Dermis blood vessel endothelial cell (primary cell): ENCODE measurements at regions not wholly inside any gene's neighbourhood (a gene's known extent, or its start where the extent isn't known, plus 50 kb on each side); places are given as distances from the start of the nearest gene placed in this dataset.

ENCODE experiments used
- DNase-seq: peaks from one replicate; pipeline ENCODE4 v3.0.0; 2010

DNA sequence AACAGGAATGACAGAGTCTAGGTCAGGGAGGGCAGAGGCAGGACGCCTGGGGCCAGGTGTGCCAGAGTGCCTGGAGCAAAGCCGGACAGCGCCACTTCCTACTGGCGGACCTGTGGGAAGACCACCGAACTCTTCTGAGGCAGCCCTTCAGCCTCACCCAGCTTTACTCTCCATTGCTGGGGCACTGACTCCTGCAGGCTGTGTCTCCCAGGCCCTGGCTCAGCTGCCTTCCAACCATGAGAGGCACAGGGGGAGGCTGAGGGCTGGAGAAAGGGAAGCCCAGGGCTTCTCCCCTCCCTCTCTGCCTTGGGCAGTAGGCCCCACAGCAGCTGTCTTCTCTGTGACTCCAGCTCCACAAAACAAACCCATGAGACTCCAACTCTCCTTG is 139.6 kb upstream of the UNC5B start:
- DNase-seq = no peak

DNA sequence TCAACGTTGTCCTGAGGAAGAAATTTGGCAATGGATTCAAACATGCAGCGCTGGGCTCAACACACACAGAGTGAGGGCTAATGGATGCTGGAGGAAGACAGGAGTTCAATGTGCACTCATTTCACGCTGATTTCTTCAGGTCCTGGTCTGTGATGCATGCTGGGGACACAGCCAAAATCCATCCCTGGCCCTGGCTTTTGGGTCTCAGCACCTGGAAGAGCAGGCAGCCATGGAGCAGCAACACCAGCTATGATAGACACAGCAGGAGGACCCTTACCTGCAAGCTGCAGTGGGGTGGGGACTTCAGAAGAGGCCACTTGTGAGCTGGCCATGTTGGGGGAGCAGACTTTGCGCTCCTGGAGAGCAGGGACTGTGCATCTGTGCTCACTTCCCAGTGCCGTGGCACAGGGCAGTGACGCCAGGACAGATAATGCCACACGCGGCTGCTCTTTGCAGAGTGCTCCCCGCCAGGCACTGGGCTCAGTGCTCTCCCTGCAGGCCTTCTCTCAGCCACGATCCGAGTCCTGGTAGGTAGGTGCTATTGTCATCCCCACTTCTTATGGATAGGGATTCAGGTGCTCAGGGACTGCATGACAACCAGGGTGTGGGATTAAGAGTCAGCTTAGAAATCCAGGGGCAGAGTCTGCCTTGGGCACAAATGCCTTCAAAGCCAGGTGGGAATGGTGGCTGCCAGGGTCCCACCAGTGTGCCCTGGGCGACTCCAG is 138.8 kb upstream of the UNC5B start:
- DNase-seq = no peak

DNA sequence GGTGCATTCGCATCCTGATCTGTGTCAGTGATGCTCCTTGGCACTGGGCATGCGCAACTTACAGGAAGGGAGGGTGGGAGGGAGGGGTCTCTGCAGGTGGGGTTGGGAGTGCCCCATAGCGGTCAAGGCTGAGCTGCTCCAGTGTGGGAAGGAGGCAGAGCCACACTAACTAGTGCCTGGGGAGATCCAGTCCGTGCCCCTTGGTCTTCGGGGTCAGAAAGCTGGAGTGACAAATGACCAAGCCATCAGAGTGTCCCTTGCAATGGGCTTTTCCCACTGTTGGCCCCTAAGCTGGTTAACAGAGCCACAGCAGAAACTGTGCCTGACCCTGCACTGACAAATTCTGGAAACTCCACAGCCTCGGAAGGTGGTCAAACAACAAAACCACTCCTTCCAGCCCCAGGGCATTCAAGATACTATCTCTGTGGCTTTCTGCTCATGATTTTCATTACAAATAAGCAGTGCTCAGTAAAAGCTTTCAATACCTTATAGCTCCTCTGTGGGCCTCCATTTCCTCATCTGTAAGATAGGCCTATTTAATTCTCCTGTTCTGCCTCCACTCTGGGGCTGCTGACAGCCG is 138.1 kb upstream of the UNC5B start:
- no peak for DNase-seq

DNA sequence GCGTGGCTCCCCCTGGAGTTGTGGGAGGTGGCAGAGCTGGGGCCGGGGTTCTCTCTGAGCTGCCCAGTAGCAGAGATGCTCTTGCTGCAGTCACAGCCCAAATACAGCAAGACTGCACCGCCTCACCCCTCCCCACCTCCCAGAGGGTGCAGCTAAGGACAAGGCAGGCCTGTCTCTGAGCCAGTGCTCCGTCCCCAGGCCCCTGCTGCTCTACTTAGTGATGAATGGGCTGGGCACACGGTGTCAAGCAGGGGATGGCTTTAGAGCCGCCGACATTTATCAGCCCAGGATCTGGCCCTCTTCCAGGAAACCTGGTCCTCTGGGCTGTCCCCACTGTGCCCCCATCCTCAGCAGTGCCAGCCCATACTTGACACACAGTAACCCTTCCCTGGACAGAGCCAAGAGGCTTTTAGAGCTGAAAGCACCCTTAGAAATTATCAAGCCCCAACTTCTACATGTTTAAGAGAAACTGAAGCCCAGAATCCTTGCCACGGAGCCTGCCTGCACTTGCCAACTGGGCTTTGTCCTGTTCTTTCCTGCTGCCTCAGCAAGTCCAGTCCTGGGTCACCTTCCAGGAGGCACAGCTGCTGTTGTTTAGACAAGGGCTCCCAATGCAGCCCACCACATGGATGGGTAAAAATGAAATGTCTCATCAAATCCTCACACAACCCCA is 137.1 kb upstream of the UNC5B start:
- no peak for DNase-seq

DNA sequence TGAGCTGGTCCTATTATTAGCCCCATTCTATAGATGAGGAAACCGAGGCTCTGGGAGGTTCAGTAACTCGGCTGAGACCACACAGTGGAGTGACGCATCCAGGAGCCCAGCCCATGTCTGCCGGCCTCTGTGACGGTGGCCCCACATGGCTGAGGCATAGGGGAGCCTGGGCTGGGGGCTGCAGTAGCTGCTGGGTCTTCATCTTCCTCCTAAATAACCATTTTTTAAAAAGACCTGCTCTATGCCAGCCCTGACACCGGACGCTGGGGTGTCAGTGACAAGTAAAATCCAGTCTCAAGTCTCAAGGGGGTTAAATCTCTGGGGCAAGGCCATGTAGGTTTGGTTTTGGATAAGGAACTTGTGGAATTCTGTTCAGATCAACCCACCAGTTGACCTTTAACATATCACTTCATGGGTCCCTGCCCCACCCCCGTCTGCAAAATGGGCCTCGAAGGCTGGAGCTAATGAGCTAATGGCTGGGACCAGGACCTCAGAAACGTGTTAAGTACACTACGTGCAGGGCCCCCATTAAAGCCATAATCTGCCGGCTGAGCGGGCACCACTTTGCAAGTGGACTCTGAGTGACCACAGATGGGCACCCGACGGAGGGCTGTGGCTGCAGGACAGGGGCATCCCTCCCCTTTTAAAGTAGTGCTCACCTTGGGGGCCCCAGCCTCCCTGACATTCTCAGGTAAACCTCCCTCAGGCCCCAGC is 136.5 kb upstream of the UNC5B start:
- DNase-seq = no peak

DNA sequence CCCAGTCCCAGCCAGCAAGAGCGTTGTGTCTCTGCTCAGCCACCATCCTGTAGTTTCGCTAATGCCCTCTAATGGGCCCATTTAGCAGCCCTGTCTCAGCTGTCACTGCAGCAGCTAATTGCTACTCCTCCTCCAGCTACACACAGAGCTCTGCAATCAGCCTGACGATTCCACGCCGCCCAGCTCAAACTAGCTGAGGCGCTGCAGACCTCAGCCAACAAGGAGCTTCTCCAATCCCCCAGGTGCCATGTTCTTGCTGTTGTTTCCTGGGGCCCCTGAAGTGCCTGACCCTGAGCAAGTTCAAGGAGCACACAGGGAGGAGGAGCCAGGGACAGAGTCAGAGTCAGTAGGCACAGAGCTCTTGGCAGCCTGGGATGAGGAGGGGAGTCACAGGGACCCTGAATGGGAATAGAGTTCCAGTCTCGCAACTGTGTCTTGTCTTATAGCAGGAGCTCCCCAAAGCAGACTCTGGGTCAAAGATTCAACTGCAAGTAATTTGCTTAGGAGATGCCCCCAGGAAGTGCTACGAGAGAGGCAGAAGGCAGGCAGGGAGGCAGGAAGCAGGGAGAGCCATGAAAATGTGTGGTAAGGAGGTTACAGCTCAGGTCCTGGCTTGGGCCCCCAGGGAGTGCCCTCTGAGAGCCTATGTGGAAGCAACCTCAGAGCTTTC is 135.8 kb upstream of the UNC5B start:
- no peak for DNase-seq

DNA sequence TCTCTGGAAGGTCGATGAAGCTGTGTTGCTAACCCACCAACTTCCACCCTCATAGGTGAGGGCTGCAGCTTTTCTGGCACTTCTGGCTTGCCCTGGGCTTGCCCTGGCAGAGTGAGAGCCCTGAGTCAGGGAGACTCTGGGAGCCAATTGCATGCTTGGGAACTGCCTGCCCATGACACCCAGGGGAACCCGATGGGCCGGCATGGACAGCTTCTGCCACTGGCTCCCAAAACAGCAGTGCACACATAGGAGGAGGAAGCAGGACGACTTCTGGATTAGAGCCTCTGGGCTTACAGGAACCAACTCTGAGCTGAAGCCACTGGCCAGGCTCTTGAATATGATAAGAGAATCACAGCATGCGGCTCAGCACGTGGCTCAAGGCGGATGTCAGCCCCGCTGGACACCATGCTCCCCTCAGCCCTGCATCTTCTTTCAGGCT is 135.2 kb upstream of the UNC5B start:
- no peak for DNase-seq

DNA sequence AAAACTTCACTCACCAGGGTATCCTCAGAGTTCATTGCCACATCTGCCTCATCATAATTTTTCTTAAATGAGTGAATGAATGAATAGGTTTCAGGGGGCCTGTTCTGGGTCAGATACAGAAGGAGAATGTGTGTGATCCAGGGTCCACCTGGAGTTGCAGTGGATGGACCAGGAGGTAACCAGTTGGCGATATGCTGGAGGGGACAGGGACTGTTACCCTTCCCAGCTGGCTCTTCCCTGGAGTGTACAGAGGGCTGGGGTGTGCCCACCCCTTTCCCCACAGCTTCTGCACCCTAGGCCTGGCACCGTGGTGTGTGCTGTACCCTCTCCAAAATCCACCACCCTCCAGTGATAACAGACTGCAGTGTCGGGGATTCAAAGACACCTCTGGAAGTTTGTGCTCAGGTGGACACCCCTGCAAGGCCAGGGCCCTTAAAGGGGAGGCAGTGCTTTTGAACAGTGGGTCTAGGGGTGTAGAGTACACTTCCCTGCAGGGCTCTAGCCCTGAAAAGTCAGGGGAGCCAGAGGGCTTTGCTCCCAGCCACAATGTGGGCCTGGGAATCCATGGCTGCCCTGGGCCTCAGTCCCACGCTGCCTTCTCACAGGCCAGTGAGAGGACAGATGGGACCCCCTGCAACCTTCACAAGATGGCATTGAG is 134.4 kb upstream of the UNC5B start:
- no peak for DNase-seq

DNA sequence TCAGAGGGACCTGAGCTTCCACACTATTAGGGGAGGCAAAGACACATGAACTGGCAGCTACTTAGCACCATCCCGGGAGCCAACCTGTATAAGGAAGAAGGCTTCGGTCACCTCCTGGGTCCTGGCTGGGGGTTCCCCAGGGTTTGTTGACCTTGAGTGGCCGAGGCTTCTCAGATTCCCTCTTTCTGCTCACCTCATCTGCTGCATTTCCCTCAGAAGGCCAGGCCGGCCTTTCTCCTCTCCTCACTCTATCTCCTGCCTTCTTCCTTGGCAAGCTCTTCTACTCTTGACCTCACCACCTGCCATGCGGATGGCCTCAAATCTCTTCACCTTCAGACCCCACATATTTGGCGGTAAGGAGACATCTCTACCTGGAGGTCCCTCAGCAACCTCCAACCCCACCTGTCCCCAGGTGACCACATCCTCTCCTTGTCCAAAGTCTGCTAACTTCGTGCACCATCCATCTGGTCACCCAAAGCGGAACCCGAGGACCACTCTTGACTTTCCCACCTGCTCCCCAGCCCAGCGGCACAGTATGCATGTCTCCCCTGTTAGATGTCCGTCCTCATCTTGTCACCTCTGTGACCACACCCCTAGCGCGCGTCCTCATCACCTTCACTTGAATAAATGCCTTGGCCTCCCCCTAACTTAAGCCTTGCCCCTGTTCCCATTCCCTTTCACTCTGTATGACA is 133.8 kb upstream of the UNC5B start:
- no peak for DNase-seq

DNA sequence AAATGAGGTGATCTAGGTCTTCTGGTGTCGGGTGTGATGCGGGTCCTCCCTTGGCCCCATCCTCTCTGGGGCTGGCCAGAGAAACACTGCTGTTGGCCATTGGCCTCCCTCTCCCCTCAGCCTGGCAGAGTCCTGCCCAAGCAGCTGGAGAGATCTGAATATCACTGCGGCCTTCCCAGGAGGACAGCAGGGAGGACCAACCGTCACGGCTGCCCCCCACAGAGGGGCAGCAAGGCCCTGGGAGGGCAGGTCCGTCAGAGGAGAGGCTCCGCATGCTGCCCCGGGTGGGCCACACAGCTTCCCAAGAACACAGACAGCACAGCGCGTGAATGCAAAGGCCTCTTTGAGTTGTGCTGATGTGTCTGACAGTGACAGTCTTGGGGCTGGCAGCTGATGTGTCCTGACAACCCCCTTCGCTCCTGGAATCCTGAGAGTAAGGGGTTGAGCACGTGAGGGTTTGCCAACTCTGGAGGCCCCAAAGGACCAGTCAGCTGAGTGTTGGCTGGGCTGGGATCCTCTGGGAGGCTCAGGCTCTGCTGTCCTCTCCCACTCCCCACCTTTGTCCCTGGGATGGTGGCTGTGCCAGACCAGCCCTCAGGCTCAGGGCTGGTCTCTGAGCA is 132.5 kb upstream of the UNC5B start:
- DNase-seq = no peak

DNA sequence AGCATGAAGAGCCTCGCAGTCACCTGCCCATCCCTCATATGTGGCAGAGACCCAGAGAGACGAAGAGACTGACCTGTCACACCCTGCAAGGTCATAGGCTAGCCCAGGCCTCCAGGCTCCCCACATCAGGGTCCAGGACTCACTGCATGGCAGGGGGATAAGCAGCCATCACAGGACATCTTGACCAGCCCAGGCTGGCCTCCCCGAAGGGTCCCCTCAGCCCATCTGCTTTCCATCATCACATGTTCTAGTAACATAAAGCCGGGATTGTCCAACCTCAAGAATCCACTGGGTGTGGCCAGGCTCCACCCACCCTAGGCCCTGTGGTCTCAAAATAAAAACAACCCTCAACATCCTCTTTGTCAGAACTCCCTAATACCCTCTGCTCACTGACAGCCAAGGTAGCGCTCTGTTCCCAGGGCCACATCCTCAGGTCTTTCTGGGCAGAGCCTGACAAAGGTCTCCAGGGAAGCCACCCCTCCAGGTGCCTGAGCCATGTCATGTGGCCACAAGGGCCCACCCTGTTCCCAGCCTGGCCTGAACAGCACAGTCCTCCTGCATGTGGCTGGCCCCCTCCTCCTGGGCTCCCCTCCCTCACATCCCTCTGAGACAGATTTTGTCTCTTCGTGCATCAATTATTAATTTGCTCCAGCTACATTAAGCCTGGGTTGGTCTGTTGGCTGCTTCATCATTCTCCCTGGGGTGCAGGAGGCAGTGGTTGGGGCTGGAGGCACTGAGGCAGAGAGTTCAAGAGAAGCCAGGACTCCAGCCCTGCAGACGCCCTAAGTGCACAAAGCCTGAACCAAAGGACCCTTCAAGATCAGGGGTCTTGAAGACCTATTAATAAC is 131.8 kb upstream of the UNC5B start:
- DNase-seq = no peak

DNA sequence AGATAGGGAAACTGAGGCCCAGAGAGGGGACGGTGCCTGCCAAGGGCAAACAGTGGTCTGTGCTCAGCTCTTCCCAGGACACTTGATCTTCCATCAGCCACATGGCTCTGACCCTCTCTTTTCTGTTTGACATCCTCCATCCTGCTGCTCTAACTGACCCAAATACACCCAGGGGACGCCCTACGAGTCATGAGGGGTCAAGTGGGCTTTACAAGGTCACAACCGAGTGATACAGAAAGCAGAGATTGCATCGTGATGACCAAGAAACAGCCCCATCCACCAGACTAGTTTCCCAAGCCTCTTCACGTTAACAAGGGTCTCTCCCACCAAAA is 131.2 kb upstream of the UNC5B start:
- no peak for DNase-seq

DNA sequence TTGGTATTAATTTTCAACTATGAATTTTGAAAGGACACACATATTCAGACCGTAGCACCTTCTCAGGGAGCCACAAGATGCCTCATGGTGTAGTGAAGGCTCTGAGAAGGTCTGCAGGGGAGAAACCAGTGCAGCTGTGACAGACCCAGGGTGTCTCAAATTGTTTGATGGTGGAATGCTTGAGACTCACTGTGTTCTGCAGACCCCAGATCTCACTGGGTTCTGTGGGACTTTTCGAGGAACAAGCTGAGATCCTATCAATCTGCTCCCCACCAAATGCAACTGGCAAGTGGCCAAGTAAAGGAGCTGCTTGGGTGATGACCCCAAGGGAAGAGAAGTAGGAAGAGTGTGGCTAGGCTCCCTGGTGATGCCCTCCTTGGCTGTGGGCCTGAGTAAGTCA is 130.5 kb upstream of the UNC5B start:
- no peak for DNase-seq

DNA sequence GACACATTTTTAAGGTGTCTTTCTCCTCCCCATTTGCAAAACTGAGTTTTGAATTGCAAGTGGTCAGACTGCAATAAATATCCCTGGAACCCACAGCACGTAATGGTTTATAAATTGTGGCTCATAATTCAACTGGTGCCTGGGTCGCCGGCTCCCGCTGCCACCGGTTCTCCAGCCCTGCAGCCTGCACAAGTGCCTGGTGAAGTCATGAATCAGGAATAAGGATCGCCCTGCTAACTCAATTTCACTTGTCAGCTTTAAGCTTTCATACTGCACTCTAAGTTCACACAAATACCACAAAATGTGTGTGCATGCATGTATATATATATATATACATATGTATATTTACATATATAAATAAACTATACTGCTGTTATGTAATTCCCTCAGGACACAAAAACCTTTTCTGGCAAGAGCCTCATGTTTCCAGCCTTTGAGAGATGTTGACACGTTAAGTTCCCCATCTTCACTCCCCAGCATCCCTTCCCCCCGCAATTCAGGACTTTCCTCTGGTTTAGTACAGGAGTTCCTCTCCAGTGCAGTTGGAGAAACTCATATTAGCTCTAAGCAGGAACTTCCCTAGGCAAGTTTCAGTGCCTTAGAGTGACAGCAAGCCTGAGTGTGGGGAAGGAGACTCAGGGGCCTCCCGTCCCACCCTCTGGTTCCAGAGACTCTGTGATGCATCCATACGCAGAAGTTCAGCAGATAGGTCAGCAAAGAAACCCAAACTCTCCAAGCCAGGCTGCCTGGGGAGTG is 129.2 kb upstream of the UNC5B start:
- no peak for DNase-seq

DNA sequence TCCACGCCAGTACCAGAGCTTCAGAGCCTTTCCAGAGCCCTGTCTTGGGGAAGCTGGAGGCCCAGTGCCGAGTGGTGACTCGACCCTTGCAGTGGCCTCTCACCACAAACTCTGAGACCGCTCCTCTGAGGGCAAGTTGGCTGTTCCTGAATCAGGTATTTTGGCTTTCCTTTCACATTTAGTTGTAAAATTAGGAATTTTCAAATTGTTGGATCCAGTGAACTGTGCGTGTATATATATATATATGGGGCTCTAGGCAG is 128.7 kb upstream of the UNC5B start:
- DNase-seq = no peak

DNA sequence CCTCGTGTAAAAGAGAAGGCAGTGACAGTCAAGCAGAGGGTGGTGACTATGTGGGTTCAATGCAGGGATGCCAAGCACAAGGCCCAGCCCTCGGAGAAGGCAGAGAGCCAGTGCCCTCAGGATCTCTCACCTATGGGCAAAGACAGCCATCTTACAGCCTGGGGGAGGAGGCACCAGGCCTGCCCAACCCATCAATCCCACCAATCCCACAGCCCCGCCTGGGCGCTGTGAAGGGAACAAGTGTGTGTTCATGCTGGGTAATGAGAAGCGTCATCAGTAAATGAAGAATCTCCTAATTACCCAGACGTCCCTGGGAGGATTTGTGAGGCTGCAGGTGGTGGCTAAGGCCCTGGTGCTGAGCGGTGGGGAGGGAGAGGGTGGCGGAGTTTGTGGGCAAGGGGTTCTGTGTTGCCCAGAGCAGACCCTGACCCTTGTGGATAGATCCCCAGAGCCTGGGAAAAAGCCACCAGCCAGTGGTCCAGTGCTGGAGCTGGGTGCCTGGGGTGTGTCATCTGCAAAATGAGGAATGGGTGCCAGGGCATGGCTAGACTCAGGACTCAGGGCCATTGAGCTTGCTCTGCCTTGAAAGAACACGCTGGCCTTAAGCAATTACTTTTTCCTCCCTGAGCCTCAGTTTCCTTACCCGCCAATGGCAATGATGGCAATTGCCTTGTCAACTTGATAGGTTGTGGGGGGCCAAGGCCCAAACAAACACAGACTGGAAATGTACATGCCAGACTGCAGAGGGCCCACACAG is 128.1 kb upstream of the UNC5B start:
- no peak for DNase-seq

DNA sequence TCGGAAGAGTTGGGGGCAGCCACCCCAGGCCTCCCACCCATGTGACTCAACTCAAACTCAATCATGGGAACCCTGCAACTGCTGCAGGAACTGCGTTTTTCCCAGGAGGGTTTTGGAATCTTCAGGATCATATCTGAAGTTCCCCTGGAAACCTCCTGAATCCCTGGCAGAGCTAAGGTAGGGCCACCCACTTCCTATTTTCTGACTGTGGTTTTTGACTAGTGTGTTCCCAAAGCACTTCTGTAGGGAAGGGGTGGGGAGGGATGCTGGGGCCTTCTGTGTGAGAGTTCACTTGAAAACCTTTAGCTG is 127.6 kb upstream of the UNC5B start:
- DNase-seq = no peak

DNA sequence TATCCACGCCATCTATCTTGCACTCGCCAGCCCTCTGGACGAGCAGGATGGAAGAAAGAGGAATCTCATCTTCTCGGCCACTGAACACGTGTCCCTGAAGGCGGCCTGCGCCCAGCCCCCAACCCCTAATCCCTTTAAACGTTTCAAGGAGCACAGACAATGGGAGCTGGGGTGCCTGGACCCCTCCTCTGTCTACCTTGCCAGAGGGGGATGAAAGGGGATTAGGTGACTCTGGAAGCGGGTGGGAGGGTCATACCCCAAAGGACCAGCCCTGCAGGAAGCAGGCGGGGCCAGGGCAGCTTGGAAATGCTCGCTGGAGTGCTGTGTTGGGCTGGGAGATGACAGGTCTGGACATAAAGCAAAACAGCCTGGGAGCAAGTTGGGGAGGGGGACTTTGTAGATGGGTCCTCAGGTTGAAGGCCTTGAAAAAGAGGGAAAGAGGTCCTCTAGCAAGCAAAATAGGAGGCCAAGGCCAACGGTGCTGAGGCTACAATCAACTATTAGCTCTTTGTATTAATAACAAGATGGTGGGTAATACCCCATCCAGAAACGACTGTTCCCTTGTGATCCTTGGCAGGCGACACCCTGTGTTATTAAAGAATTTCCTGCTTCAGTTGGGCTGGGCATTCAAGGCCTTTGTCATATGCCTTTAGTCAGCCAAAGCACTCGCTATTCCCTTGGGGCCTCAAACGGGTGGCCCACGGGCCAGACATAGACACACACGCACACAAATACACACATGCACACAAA is 126.5 kb upstream of the UNC5B start:
- DNase-seq = no peak
